PC-9 (cell line): ENCODE measurements at regions not wholly inside any gene's neighbourhood (a gene's known extent, or its start where the extent isn't known, plus 50 kb on each side); places are given as distances from the start of the nearest gene placed in this dataset.

Source experiments
- BruUV-seq: library from RNA; stranded (reverse); fragments of 400-500 nt; replicated peaks from 2 replicates; lab custom pipeline; 2021; lab: Mats Ljungman, UMichigan
- CTCF ChIA-PET: fragments of 300-600 bp; sonication (Branson Sonifier 250); formaldehyde crosslinking; loops from one replicate; lab custom pipeline; 2022; ENCODE audit warnings: antibody characterized with exemption; lab: Charles Lee
- POLR2A ChIA-PET: fragments of 300-600 bp; sonication (Branson Sonifier 250); formaldehyde crosslinking; loops from one replicate; lab custom pipeline; 2022; ENCODE audit warnings: antibody characterized with exemption; ENCODE audit not compliant: unreplicated experiment; lab: Charles Lee
- DNase-seq, 2 experiments: peaks; one replicate each; pipeline versions ENCODE4 v3.0.0 to v3.0.0-alpha.2; 2015 to 2022; ENCODE audit warnings: mixed read lengths in 1 of 2
- H2AFZ ChIP-seq: fragments of 200-600 bp; sonication (generic); 2 replicates; pipeline ENCODE4 v1.8.1; 2017; ENCODE audit warnings: antibody characterized with exemption
- H3F3A ChIP-seq: fragments of 200-600 bp; sonication (generic); 2 replicates; pipeline ENCODE4 v1.8.1; 2017; ENCODE audit warnings: antibody characterized with exemption, mild to moderate bottlenecking, low read depth; ENCODE audit not compliant: insufficient read depth
- H3K27ac ChIP-seq: fragments of 200-600 bp; sonication (generic); 2 replicates; pipeline ENCODE4 v1.6.1; 2016; ENCODE audit warnings: mixed run types
- H3K27me3 ChIP-seq: fragments of 200-600 bp; sonication (generic); 2 replicates; pipeline ENCODE4 v1.6.1; 2016; ENCODE audit warnings: low read depth, mixed run types; ENCODE audit not compliant: insufficient read depth
- H3K36me3 ChIP-seq: fragments of 200-600 bp; sonication (generic); 2 replicates; pipeline ENCODE4 v1.6.1; 2016; ENCODE audit warnings: low read depth, mixed run types
- H3K4me1 ChIP-seq: fragments of 200-600 bp; sonication (generic); replicated peaks from 2 replicates; pipeline ENCODE4 v1.6.1; 2016; ENCODE audit warnings: mixed run types; ENCODE audit not compliant: insufficient read depth
- H3K4me2 ChIP-seq: fragments of 200-600 bp; sonication (generic); 2 replicates; pipeline ENCODE4 v1.6.1; 2017; ENCODE audit warnings: mixed run types
- H3K4me3 ChIP-seq: fragments of 200-600 bp; sonication (generic); 2 replicates; pipeline ENCODE4 v1.6.1; 2016; ENCODE audit warnings: mixed run types
- H3K79me2 ChIP-seq: fragments of 200-600 bp; sonication (generic); 2 replicates; pipeline ENCODE4 v1.6.1; 2017; ENCODE audit warnings: low read depth, mixed run types
- H3K9me2 ChIP-seq: fragments of 200-600 bp; sonication (generic); 2 replicates; pipeline ENCODE4 v1.8.1; 2017; ENCODE audit warnings: mild to moderate bottlenecking; ENCODE audit not compliant: insufficient read depth
- H3K9me3 ChIP-seq: fragments of 200-600 bp; sonication (generic); 2 replicates; pipeline ENCODE4 v1.8.1; 2016; ENCODE audit warnings: low read depth; ENCODE audit not compliant: insufficient read depth
- H4K20me1 ChIP-seq: fragments of 200-600 bp; sonication (generic); 2 replicates; pipeline ENCODE4 v1.8.1; 2017; ENCODE audit not compliant: insufficient read depth
- CTCF ChIP-seq: fragments of 200-600 bp; sonication (generic); conservative IDR thresholded peaks from 2 replicates; pipeline ENCODE4 v1.6.1; 2017; ENCODE audit warnings: mixed run types, antibody characterized with exemption, mild to moderate bottlenecking, moderate library complexity
- EZH2 ChIP-seq: fragments of 200-600 bp; sonication (generic); IDR thresholded peaks from 2 replicates; pipeline ENCODE4 v1.8.0; 2017; ENCODE audit warnings: antibody characterized with exemption, low read depth
- intact Hi-C: fragments of 100-400 bp; cut with micrococcal nuclease; formaldehyde crosslinking; loops from one replicate; pipeline ENCODE4 v1.10.0; 2022; ENCODE audit not compliant: unreplicated experiment

GRCh38 chr7:81040496-81040895 lies 121.6 kb upstream of the SEMA3C start:
- no peaks in the 10 kb centered on the region for H3K27me3 ChIP-seq
- DNase-seq, result no peak
- CTCF ChIA-PET, result no interaction called here
- no peaks in the 10 kb centered on the region for H4K20me1 ChIP-seq
- H3K27ac ChIP-seq, result no peak overlapping the region
- H3K4me2 ChIP-seq, result no peak overlapping the region
- H3K36me3 ChIP-seq, result no peaks in the 10 kb centered on the region
- H2AFZ ChIP-seq, result no peak overlapping the region
- TF ChIP-seq EZH2 (no peak), CTCF (no peak)
- H3K4me3 ChIP-seq, result no peak overlapping the region
- no peaks in the 10 kb centered on the region for H3F3A ChIP-seq
- H3K9me3 ChIP-seq, result 0 out of 2 replicates have a peak, but pooled peaks cover 5% of the 10 kb centered on the region
- H3K4me1 ChIP-seq, result no peaks in the 10 kb centered on the region
- no peaks in the 10 kb centered on the region for H3K9me2 ChIP-seq
- POLR2A ChIA-PET, result no interaction called here
- H3K79me2 ChIP-seq, result no peaks in the 10 kb centered on the region
- no TSS peak for BruUV-seq
- intact Hi-C loops, result no loop called here

GRCh38 chr7:81036871-81037270 lies 118.0 kb upstream of the SEMA3C start:
- CTCF ChIA-PET, result no interaction called here
- no peaks in the 10 kb centered on the region for H3K4me1 ChIP-seq
- BruUV-seq, result no TSS peak
- no peaks in the 10 kb centered on the region for H3K27me3 ChIP-seq
- H3K9me3 ChIP-seq, result 0 out of 2 replicates have a peak, but pooled peaks cover 5% of the 10 kb centered on the region
- no peak overlapping the region for H3K4me2 ChIP-seq
- no peak for DNase-seq
- H3K79me2 ChIP-seq, result no peaks in the 10 kb centered on the region
- H3K36me3 ChIP-seq, result no peaks in the 10 kb centered on the region
- POLR2A ChIA-PET, result no interaction called here
- H4K20me1 ChIP-seq, result no peaks in the 10 kb centered on the region
- H3F3A ChIP-seq, result no peaks in the 10 kb centered on the region
- H2AFZ ChIP-seq, result no peak overlapping the region
- no peaks in the 10 kb centered on the region for H3K9me2 ChIP-seq
- TF ChIP-seq CTCF, result no peak
- TF ChIP-seq EZH2, result no peak
- intact Hi-C loops, result no loop called here
- H3K4me3 ChIP-seq, result no peak overlapping the region
- H3K27ac ChIP-seq, result no peak overlapping the region

GRCh38 chr7:81036057-81036456 lies 117.2 kb upstream of the SEMA3C start:
- no peak overlapping the region for H3K4me2 ChIP-seq
- BruUV-seq, result no TSS peak
- H3K27ac ChIP-seq, result no peak overlapping the region
- no peak for DNase-seq
- 0 out of 2 replicates have a peak, but pooled peaks cover 5% of the 10 kb centered on the region for H3K9me3 ChIP-seq
- intact Hi-C loops, result no loop called here
- H2AFZ ChIP-seq, result 0 out of 2 replicates have a peak overlapping the region, but pooled peaks have one; percentile 13
- H3K27me3 ChIP-seq, result no peaks in the 10 kb centered on the region
- POLR2A ChIA-PET, result no interaction called here
- CTCF ChIA-PET, result no interaction called here
- no peaks in the 10 kb centered on the region for H4K20me1 ChIP-seq
- TF ChIP-seq EZH2, result no peak
- no peak for TF ChIP-seq CTCF
- no peaks in the 10 kb centered on the region for H3K4me1 ChIP-seq
- no peak overlapping the region for H3K4me3 ChIP-seq
- no peaks in the 10 kb centered on the region for H3K9me2 ChIP-seq
- H3K79me2 ChIP-seq, result no peaks in the 10 kb centered on the region
- no peaks in the 10 kb centered on the region for H3K36me3 ChIP-seq
- H3F3A ChIP-seq, result no peaks in the 10 kb centered on the region
